GM18502 (cell line): ENCODE measurements at regions not wholly inside any gene's neighbourhood (a gene's known extent, or its start where the extent isn't known, plus 50 kb on each side); places are given as distances from the start of the nearest gene placed in this dataset.
"Not testable (repeated sequence)": the region's sequence is repeated elsewhere in the genome, so short reads cannot be mapped to it uniquely, and the experiment has no call there.

Experiments
- ATAC-seq: cut with Tn5 transposase; IDR thresholded peaks from one replicate; pipeline ENCODE4 v1.9.1; 2021; ENCODE audit warnings: mild to moderate bottlenecking; ENCODE audit not compliant: unreplicated experiment, poor library complexity

DNA sequence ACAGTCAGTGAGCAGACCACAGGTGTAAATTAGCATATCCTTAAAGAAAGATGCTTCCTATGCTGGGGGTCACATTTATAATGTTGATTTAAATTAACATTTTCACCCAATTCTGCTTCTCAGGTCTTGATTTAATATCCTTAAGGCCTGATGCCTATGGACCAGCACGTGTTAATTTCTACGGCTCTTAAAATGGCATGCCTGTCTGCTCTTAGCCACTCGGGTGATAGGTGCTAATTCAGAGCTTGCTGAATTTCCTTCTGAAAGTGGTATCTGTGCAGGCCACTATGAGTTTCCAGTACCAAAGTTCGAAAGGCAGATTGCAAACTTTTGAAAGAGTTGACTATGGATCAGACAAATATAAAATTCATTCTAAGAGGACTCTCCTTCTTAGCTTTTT is 487.4 kb upstream of the ADGRL2 start:
- ATAC-seq: no peak

DNA sequence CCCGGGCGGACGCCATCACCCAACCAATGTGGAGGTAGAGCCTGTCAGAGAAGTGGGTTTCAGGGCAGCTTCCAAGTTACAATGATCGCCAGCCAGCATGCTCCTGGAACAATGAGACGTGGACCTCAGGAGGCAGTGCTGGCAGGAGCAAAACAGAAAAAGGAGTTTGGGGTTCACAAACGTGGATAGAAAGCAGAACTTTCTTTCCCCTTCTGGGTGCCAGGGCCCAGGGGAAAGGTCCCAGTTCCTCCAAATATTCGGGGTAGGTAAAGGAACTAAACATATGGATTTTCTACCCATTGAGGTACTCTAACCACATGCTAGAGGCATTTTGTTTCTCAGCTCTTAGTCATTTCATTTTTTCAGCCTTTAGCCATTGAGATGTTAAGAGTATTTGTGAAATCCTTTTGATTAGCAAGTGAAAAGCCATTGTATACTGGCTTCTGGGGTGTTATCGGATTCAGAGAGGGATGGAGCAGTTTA is 488.4 kb upstream of the ADGRL2 start:
- no peak for ATAC-seq

DNA sequence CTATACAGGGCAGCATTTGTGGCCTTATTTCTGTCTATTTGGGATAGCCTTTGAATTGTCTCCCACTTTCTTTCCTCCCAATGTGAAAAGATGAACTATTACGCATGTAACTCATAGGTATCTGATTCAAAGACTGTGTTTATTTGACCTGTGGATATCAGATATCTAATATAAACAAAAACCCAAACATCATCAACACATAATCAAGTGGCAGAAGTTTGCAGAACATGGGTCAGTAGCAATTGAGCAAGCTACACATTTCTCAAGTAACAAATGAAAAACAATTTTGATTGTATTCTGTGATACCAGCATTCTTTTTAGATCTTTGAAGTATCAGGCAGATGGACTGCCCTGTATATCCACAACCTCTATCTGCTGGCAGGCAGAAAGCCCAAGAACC is 490.5 kb upstream of the ADGRL2 start:
- no peak for ATAC-seq

DNA sequence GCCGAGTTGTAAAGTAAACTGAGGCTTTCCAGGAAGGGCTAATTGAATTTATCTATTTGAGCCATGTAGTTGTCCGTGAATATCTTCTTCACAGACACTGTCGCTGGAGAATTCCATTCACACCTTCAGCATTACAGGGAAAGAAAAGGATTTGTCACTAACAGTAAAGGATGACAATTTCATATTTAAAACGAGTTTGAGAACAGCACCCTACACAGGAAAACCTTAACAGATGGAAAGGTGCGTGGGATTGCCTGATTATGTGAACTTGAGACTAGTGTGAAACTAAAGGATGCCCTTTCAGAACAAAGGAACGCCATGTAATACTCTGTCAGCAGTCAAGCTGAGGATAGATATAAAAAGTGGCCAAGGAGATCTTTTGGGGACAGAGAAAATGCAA is 492.5 kb upstream of the ADGRL2 start:
- no peak for ATAC-seq

DNA sequence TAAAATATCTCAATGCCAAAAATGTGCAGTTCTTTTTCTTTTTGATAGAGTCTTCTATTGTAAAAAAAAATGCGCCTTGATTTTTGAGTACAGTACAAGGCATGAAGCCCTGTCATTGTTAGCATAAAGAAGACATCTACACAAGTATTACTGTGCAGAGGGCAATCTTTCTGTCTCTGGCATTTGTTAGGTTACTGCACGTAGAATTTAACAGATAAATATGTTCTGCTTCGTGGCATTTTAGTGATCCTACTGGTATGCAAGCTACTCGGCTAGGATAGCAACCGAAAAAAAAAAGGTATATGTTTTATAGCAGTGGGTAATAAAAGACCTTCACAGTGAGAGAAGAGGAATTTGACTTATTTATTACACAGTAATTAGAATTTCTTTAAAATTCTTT is 492.9 kb upstream of the ADGRL2 start:
- ATAC-seq: no peak

DNA sequence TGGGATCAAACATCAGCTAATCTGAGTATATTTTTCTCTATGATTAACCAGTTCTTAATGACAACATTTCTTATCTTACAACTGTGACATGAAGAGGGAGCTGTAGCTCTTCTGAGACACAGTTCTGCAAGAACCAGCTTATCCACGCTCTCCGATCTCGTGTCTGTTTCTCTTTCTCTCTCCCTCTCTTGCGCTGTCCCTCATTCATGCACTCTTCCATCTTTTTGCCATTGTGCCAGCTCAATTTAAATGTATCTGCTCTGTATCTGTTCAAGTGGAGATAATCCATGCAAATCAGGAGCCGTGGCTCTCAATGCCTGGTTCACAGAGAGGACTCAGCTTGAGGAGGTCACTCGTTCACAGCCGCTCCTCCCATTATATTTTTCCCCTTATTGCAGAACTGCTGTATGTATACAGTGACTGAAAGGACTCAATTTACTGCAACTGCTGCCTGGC is 494.7 kb upstream of the ADGRL2 start:
- ATAC-seq: peak; percentile 80

DNA sequence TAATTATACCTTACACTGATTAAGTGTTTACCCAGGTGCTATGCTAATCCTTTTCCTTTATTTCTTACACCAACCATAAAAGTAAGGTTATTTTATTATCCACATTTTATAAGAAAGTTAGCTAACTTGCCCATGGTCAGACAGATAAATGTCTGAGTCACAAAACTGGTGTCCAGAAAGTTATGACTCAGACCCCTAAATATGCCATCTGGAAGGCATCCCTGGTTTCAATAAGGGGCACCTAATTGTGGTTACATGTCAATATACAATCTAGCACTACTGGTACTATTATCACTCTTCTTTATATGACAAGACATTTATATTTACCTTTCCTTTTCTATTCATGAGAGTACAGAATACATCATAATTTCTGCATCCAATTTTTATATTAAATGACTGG is 496.5 kb upstream of the ADGRL2 start:
- ATAC-seq: no peak

DNA sequence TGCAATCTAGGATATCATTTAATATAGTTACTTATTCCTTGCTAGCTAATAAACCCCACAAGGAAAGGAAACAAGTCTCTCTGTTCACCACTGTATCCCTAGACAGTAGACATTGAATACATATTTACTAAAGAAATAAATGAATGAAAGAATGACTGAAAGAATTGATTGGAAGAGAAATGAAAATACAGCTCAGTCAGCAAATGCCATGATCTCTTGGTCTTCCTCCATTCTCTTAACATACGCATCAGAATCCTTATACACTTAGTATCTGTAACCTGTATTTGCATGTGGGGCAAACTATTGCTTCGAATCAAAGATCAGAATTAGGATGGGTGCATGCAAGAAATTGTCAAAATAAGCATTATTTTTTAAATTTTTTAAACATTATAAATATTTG is 500.8 kb upstream of the ADGRL2 start:
- ATAC-seq: no peak

DNA sequence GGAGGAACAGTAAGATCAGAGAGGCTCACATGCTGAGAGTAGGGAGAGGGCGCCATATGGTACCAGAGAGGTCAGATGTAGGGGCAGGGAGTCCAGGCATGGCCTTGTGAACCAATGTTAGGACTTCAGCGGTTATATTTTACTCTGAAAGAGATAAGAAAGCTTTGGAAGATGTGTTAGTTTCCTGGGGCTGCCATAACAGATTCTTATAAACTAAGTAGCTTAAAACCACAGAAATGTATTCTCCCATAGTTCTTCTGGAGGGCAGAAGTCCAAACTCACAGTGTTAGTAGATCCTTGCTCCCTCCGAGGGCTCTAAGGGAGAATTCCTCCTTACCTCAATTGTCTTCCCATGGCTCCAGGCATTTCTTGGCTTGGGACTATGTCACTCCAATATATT is 502.5 kb upstream of the ADGRL2 start:
- ATAC-seq: no peak

DNA sequence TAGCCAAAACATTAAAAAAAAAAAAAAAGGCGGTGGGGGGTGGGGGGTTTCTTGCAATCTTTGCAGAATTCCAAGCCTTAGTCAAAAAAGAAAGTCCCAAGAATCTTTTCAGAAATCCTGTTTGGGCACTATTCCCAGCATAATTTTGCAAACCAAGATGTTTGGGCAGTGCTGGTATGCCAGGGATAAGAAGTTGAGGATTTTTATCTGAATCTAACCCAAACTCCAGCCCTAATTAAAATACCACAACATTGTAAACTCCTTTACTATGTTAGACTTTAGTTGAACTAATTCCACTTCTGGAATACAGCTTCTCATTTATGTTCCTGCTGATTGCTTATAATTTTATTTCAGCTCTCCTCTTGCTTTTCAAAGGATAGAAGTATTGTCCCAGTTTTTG is 504.1 kb upstream of the ADGRL2 start:
- ATAC-seq: no peak

DNA sequence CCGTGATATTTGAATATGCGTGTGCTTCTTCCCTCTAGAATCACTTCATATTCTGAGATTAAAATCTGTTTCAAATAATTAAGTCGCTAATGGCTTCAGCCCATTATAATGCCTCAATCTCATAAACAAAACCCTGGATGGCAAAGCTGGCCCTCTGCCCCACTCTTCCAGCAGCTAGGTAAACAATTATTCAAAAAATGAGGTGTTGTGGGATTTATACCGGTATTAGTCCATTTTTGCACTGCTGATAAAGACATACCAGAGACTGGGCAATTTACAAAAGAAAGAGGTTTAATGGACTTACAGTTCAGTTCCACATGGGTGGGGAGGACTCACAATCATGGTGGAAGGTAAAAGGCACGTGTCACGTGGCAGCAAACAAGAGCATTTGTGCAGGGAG is 510.4 kb upstream of the ADGRL2 start:
- no peak for ATAC-seq

DNA sequence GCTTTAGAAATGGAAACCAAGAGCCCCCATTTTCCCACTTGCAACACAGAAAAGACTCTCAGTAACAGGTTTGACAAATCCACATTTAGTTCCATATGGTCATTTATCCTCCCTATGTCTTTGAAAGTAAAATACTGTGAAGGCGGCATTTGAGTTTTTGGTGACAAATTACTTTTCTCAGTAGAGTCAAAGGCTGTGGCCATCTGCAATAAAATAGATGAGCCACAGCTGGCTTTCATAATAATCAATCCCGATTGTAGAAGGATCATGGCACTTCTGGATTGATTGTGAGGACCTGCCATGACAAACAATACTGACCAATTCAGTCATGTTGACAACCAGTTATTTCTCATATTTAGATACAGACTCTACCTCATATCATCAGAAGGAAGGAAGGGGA is 512.0 kb upstream of the ADGRL2 start:
- ATAC-seq: no peak

DNA sequence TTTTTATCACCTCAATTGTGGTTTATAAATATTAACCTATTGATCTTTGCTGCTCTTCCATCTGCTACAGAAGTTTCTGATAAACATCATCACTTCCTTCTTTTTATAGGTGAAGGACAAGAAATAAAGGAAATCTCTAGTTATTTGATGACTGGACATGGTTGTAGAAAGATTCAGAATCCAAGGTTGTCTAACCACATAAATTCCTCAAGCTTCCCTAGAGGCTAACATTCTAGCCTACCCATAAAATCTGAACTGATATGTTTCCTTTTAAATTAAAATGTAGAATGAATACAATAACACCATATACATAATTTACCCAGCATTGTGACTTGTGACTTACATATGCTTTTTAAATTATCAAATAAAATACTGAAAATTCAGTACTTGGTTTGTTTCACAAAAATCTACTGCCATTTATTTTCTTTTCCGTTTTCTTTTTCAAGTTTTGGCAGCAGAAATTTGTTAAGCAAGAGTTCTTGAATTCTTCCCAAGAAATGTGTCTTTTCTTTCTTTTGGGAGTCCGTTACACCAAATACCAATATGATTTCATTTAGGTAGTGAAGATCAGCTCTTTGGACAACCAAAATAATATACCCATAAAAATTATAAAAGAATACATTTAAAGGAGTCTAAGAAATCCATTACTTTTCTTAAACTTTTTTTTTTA is 513.2 kb upstream of the ADGRL2 start:
- ATAC-seq: no peak

DNA sequence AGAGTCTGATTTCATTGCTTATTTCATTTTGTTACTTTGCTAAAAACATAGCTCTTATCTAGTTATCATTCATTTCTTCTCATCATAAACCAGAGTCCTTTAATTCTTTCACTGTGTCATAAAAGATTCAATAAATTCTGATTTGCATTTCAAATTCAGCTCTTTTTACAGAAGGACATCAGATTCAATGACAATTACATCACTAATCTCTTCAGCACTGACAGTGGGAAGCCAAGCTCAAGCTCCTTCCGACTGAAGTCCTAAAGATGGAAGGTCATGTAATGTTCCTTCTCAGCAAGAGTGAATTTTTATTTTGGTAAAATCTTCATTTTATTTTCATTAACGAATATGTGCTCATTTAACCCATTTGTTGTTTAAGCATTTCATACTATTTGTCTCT is 530.7 kb upstream of the ADGRL2 start:
- no peak for ATAC-seq

DNA sequence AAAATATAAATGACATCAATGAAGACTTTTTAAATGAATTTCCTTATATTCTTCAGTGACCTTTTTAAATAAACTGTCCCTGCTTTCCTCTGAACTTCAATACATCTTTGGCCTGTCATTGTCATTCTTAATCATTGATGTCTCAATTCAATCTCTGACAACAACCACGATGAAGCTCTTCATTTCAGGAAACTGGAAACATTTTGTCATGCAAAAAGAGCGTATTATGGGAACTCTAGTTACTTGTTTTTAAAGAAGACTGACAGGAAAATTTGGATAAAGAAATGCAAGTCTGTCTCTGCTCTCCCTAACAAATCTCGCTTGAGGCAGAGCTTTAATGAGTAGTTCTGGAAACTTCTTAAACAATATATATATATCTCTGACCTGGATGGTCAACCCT is 535.8 kb upstream of the ADGRL2 start:
- ATAC-seq: no peak

DNA sequence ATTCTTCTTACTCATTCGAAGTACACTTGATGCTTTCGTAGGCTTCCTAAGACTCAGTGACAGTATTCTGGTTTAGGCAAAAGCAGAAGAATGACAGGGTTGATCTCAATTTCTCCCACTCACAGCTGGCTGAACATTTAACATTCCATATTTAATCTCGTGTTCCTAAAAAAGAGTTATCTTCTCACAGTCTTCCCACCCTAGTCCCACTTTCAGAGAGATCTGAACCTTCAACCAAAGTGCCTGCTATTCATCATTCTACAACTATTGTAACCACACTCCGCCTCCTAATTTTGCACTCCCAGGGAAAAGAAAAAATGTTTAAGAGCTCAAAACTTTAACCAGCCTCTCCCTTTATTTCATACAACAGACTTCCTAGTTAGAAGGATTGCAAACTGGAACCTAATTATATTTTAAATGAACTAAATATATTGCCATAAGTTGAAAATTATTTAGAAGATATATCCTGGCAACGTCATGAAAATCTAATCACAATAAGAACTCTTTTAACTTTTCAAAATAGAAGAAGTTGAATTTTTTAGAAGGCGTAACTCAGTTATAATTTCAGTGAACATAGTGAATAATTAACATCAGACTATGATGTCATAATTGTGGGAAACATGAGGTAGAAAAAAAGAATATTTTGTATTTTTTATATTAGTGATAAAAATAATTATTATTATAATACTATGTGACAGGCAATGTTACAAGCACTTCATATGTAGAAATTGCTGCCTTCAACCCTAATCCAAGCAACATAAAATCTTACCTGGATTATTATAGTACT is 540.9 kb upstream of the ADGRL2 start:
- no peak for ATAC-seq

DNA sequence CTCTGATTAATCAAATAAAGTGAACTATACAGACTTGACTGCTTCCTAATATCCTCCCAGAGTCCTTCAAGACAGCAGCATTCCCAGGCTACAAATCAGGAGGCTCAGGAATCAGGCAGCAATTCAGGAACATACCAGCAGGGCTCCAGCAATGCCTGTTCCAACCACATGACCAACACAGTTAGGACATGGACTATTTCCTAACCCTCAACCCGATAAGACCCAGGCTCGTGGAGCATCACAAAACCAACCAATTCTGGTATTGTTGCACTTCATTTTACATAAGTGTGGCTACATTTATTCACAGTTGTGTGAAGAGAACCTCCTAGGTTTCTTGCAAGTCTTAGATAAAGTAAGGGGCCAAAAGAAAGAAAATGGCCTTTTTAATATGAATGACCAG is 546.2 kb upstream of the ADGRL2 start:
- ATAC-seq: no peak

DNA sequence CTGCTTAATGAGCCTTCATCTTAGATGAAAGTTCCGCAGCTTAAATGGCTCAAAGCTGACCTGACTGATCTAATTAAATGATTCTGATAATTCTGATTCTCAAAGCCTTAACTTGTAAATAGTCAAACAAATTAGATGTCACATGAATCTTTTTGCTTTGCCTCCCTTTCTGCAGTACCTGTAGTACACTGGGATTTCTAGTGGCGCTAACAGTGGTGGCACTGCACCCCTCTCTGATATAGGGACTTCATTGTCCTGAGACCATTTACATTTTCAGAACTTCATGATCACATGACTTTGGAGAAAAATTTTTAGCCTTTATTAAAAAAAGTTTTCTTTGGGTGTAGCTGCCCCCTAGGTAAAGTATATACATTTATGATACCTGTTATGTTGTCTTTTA is 546.7 kb upstream of the ADGRL2 start:
- ATAC-seq: no peak

DNA sequence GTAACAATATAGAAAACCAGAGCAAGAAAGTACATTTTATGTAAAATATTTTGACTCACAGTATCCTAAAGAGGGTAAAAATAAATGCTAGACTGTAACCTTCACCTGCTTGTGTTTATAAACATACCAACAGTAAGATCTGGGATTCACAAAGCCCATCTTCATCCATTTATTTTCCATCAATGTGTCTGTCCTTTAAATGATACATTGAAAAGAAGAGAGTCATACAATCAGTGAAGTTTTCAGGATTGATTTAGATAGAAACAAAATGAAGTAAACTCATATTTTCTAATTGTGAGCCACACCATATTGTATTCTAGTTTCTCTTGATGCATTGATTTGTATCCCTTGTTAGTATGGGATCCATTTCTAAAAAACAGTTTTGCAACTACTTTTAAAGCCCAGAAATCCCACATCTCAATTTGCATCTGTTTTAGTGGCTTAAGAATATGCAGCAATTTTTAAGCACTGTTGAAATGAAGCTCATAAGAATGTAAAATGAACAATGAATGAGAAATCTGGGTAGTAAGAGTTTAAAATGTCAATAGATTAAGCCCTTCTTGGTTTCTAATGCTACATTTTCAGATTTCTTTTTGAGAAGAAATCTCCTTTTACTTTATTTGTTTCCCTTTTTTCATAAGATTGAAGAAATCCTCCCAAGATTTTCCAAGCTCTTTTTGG is 548.1 kb upstream of the ADGRL2 start:
- ATAC-seq: no peak

DNA sequence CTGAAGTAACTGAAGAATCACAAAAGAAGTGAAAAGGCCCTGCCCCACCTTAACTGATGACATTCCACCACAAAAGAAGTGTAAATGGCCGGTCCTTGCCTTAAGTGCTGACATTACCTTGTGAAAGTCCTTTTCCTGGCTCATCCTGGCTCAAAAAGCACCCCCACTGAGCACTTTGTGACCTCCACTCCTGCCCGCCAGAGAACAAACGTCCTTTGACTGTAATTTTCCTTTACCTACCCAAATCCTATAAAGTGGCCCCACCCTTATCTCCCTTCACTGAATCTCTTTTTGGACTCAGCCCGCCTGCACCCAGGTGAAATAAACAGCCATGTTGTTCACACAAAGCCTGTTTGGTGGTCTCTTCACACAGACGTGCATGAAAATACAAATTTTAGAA is 549.9 kb upstream of the ADGRL2 start:
- not testable (repeated sequence) for ATAC-seq

DNA sequence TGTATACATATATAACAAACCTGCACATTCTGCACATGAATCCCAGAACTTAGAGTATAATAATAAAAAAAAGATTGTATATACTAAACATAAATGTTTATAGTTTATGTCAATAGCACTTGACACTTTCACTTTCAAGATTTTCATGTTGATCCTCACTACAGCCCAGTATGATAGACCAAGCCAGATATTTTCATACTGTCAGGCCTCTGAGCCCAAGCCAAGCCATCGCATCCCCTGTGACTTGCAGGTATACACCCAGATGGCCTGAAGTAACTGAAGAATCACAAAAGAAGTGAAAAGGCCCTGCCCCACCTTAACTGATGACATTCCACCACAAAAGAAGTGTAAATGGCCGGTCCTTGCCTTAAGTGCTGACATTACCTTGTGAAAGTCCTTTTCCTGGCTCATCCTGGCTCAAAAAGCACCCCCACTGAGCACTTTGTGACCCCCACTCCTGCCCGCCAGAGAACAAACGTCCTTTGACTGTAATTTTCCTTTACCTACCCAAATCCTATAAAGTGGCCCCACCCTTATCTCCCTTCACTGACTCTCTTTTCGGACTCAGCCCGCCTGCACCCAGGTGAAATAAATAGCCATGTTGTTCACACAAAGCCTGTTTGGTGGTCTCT is 555.5 kb upstream of the ADGRL2 start:
- not testable (repeated sequence) for ATAC-seq
